ENCODE measurements at regions not wholly inside any gene's neighbourhood (a gene's known extent, or its start where the extent isn't known, plus 50 kb on each side); places are given as distances from the start of the nearest gene placed in this dataset.

DNA sequence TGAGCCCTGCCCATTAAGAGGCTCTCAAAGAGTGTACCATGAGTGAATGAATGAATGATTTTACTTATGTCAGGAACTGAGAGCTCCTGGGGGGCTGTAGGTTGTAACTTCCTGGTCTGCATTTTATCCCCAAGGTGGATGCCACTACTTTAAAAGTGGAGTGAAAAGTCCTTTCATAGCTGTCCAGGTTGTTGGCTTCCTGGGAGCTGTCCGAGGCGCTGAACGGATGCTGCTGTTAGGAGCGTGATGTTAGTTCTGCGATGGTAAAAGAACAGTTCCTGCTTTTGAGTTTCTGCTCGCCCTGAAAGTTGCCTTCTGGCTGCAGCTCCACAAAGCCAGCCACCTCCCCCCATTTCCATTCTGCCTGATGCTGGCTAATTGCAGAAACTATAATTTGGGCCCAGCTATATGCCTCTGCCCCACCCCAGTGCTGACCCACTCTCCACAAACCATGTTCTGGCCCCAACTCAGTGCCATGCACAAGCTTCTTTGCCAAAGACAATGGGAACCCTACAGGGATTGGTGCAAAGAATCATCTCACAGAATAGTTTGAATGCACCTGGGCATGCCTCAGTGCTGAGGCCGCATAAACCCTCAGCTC lies 330.9 kb upstream of the CDH4 start:
- no peak for TF ChIP-seq POLR2AphosphoS5 (IDR thresholded peaks at IDR 0.05; ENCODE audit: low read depth, low read length)
- no peak for TF ChIP-seq TAF1 (IDR thresholded peaks at IDR 0.05; ENCODE audit: borderline replicate concordance, insufficient read depth, low read length)

Measured in PFSK-1 (cell line).